D341Med (cell line): ENCODE measurements at regions not wholly inside any gene's neighbourhood (a gene's known extent, or its start where the extent isn't known, plus 50 kb on each side); places are given as distances from the start of the nearest gene placed in this dataset.
"Not testable (repeated sequence)": the region's sequence is repeated elsewhere in the genome, so short reads cannot be mapped to it uniquely, and the experiment has no call there.

Experiments used
- DNase-seq: peaks from one replicate; pipeline ENCODE4 v3.0.0; 2012; ENCODE audit warnings: low spot score

DNA sequence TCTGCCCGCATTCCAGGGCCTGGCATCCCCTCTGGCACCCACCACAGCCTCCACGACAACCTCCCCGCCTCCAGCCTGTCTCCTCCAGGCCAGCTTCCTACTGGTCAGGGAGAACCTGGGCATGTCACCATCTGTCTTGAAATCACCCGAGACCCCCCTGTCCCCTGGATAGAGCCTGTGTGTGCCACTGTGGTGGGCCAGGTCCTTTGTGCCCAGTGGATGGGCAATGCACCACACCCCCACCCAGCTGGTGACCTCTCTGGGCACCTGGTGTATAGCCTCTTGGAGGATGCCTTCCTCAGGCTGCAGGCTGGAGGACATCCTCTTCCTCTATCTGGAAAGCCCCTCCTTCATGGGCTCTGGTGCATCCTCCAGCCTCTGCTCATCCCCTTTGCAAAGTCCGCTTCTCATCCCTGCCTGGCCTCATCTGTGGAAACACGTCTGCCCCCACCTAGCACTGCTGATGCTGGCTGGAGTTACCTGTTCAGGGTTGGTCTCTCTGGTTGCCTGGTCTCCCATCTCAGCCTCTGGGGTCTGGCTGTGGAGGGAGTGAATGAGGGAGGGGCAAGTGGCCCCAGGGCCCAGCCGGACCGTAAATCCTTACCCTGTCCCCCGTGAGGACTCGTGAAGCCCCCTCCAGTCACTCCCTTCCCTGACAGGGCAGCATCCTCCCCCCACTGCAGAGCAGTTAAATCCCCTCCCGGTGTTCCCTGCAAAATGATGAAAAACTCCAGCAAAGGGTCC, 589.6 kb downstream of the TBC1D22A start:
- peak; percentile 15 for DNase-seq

DNA sequence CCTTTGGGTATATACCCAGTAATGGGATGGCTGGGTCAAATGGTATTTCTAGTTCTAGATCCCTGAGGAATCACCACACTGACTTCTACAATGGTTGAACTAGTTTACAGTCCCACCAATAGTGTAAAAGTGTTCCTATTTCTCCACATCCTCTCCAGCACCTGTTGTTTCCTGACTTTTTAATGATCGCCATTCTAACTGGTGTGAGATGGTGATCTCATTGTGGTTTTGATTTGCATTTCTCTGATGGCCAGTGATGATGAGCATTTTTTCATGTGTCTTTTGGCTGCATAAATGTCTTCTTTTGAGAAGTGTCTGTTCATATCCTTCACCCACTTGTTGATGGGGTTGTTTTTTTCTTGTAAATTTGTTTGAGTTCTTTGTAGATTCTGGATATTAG, 583.8 kb downstream of the TBC1D22A start:
- not testable (repeated sequence) for DNase-seq

DNA sequence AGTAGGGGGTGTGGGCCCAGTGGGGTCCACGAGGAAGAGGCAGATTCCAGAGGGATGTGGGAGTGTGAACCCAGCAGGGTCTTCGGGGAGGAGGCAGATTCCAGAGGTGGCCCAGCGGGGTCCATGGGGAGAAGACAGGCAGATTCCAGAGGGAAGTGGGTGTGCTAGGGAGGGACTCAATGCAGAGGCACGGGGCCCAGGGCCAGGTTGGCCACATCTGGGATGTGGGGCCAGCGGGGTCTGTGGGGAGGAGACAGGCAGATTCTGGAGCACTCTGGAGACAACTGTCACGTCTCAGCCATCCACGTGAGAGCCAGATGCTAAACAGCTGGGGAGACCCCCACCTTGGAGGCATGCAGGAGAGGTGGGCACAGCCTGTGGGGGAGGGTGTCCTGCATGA, 582.6 kb downstream of the TBC1D22A start:
- no peak for DNase-seq

DNA sequence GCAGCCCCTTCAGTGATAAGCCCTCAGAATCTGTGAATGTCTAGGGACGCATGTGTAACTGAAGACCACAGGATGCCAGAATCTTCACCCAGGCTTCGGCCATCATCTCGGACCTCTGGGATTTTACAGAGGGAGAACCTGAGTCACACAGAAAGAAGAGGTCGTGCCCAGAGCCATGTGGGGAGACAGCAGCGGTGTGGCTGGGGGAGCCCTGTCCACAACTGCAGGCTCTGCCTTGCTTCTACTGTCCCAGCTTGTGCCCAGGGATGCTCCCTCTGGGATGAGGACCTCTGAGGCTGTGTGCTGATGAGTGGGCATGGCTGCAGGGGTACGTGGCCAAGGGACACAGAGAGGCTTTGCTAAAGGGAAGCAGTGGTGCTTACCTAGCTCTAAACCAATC, 582.0 kb downstream of the TBC1D22A start:
- DNase-seq: no peak

DNA sequence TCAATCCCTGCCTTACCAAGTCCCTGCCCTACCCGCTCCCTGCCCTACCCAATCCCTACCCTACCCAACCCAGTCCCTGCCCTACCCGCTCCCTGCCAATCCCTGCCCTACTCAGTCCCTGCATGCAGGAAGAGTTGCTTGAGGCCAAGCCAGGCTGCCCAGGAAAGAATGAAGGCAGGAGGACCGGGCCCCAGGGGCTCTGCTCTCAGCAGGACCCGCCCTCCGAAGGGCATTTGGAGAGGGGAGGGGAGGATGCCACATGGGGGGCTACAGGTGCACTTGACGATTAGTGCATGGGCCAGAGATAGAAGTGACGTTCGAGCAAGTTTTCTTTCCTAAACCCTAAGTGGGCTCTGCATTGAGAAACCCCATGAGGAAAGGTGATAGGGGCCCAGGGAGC, 581.2 kb downstream of the TBC1D22A start:
- no peak for DNase-seq

DNA sequence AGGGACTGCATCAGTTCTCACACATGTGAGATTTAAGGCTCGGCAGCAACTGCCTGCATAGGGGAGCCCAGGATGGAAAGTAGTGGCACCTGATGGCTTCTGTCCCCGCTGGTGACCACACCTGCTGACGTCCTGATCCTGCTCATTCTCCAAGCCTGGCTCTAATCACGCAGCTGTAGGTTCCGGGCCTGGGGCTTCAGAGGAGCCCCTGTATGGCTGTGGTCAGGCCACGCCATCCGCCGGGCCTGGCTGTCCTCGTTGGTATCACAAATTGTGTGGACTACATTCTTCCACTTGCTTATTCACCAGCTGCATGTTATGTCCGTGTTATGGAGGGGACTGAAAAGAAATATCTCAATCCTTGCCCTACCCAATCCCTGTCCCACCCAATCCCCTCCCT, 580.0 kb downstream of the TBC1D22A start:
- DNase-seq: no peak

DNA sequence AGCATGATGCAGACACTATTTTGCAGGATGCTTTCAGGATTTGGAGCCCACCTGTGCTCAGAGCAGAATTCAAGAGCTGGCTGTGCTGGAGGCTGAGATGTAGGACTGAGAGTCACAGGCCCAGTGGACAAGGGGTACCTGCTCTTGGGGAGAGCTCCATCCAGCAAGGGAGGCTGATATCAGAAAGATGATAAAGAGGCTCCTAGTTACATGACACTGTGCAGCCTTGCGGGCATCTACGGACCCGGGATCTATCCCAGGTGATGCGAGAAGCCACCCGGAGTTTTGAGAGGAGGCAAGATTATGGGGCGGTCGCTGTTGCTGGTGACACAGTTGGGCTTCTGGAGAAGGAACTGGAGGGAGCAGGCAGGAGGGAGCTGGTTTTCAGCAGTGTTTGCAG, 579.0 kb downstream of the TBC1D22A start:
- DNase-seq: no peak

DNA sequence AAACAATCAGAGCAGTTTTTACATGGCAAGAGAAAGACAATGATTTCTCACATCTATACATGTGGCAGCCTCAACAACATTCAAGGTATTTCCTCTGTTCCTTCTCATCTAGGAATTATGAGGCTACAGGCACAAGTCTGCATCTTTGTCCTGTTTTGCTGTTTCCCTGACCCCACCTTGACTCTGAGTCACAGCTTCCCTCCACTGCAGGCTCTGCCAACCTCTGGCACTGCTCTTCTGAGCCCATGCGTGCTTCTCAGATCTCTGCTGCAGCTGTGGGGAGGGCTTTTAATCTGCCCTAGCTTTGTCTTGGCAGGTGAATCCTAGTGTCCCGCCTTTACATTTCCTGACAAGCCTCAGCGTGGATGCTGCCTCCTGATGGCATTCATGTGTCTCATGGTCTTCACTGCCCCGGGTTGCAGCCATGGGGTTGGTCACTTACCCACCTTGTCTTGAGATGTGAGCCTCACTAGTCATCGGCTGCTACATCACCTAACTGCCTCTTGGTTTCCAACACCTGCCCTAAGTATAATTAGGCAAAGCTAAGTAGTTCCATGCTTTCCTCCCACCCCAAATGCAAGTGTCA, 578.5 kb downstream of the TBC1D22A start:
- DNase-seq: no peak

DNA sequence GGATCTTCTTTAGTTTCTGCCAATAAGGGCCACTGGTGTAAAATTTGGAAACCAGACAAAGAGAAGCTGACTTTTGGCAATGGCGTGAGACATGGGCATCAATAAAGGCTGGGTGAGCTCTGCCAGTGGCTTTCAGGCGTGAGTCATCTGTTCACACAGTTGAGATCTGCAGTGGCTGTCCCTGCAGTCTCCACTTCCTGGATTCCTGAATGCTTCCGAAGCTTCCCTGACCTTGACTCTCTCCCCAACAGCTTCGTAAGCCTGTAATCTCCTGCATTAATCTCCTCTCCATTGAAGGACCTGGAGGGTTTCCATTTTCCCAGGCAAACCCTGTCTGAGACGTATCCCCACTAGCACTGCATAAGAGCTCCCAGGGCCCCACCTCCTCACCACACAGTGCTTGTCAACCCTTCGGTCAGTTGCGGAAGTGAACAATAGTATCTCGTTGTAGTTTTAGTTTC, 574.7 kb downstream of the TBC1D22A start:
- DNase-seq: peak; percentile 50

DNA sequence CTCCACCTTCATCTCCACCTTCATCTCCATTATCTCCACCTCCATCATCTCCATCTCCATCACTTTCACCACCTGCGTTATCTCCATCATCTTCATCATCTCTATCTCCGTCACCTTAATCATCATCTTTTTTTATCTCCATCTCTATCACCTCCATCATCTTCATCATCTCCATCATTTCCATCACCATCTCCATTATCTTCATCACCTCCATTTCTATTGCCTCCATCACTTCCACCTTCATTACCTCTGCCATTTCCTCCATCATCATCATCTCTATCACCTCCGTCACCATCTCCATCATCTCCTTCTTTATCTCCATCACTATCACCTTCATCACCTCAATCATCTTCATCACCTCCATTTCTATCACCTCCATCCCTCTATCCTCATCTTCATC, 573.5 kb downstream of the TBC1D22A start:
- DNase-seq: no peak

DNA sequence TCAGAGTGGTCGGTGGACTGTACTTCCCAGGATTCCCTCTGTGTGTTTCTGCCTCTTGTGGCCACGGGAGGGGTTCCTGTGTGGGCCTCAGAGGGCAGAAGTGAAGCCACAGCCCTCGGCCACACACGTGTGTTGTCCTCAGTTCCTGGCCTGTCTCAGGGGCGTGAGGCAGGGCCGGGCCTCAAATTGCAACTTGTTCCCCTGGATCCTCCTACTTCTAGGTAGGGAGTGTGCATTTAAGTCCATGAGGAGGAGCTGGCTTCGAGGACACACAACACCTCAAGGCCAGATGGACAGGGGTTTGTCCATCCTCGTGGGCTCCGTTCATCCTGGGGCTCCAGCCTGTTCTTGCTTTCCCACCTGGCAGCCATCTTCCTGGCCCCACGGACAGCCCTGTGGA, 573.0 kb downstream of the TBC1D22A start:
- no peak for DNase-seq

DNA sequence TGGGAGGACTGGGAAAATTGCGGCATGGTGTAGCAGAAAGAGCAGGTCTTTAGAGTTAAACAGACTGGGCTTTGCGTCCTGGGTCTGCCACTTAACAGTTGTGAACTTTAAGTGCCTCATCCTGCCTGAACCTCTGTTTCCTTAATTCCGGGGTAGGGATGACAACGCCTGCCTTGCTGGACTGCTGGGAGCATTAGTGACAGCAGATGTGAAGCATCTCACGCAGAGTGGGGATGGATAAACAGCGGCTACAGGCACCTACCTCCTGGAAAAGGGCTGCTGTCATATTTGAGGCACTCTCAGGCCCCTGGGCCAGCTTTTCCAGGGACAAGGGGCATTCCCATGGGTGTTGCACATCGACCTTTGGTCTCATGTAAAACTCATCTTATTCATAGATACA, 572.2 kb downstream of the TBC1D22A start:
- DNase-seq: no peak

DNA sequence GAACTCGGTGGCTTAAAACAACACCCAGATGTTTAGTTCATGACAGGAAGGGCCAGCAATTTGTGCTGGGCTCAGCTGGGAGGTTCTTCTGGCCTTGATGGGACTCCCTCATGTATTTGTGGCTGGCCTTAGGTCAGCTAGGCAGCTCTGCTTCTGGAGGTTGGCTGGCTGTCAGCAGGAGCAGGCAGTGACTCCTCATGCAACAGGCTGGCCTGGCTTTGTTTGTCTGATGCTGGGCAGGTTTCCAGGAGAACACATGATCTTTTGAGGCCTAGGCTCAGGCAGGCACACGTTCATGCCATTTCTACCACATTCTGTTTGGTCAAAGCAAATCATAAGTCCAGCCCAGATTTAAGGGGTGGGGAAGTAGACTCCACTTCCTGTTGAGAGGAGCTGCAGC, 571.2 kb downstream of the TBC1D22A start:
- DNase-seq: no peak

DNA sequence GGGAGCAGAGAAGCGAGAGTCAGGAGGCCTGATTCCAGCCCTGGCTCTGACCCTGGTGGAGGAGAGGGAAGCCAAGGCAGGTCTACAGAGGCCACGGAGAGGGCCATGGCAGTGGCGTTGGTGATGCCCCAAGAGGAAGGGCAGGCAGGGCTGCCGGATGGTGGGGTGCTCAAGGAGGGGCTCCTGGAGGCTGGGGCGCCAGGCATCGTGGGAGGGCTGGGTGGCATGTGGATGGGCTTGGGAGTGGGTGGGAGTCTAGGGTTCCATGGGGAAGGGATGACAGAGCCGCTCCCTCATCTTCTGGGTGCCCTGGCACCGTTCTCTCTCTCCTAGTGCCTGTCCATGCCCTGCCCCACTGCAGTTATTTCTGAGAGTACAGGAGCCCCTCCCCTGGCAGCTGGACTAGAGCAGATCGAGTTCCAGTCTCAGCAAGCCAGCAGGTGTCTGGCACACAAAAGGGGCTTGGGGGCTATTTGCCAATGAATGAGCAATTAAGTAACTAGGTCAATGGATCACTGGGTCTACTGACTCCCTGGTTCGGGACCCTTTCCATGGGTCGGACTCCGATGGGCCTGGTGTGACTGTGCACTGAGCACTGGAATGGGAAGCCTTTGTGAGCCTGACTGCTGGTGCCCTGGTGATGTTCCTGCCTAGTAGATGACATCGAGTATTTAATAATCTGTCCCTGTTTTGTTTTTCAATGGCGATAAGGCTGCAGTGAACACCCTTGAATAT, 570.0 kb downstream of the TBC1D22A start:
- DNase-seq: no peak

DNA sequence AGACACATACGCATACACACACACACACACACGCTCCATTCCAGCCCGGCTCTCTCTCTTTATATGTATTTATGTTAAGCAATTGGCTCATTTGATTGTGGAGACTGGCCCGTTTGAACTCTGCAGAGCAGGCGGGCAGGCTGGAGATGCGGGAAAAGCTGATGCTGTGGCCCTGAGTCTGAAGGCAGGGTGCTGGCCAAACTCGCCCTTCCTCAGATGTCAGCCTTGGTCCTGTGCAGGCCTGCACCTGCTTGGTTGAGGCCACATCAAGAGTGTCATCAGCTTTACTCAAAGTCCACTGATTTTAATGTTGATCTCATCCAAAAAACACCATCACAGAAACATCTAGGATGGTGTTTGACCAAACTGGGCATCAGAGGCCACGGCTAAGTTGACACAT, 569.3 kb downstream of the TBC1D22A start:
- DNase-seq: no peak

DNA sequence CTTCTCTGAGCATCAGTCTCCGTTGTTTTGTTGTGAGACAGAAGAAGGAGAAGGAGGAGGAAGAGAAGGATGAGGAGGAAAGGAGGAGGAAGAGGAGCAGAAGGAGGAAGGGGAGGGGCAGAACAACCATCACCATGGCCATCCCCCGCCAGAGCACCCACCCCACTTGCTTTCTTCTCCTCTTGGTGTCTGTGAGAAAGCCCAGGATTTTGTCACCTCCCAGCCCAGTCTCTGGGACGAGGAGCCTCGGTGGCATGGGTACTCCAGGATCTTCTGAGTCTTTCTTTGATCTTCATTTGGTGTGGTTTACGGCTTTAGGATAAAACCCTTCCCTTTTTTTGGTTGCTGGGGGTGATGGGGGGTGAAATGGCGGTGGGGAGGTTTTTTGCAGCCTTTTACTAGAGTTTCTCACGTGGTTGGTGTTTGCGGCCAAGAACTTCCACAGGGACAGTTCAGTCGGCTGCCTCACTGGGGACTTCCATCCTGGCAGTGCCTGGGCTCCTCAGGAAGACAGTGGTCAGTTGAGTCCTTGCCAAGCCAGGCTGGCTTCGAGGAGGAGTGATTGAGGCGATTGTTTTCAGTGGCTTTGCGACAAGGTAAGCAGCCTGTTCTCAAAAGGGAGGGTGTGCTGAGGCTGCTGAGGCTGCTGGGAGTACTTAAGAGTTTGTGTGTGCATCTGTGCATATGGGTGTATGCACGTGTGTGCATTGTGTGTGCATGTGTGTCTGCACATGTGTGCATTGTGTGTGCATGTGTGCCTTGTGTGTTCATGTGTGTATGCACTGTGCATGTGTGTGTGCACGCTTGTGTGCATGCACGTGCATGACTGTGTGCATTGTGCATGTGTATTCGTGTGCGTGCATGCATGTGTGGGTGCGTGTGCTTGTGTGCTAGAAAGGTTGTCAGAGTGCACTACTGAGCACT, 567.5 kb downstream of the TBC1D22A start:
- DNase-seq: no peak

DNA sequence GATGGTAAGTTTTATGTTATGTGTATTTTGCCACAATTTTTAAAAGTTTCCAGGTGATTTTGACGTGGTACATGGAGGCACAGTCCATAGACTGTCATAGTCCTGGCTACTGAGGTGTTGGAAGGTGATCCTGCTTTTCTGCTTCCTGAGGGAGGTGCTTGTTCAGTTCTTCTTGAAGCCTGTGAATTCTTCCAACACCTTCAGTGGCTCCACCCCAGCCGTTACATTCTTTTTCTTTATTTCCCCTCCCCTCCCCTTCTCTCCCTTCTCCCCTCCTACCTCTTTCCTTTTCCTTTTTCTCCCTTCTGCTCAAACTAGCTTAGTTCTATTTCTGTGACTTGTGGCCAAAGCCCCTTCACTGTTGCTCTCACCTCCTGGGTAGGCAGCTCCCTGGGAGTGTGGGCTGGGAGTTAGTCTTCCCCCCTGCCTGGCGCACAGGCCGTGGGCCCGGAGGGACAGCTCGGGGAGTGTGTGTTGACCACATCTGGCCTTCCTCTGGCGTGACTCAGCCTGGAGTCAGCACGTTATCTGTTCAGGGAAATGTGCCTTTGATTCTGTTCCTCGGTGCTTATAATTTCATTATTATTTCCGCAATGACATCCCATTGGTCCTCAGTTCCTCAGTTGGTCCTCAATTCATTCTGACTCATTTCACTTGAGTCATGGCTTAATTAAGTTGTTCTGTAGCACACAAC, 566.2 kb downstream of the TBC1D22A start:
- no peak for DNase-seq

DNA sequence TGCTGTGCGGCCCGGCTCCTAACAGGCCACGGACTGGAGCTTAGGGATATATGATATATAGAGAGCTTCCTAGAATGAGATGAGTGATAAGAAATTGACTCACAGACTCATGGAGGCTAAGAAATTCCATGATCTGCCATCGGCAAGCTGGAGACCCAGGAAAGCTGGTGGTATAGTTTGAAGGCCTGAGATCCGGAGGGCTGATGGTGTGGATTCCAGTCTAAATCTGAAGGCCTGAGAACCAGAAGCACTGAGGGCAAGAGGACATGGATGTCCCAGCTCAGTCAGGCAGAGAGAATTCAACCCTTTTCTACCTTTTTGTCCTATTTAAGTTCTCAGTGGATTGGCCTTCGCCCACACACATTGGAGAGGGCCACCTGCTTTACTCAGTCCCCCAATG, 564.8 kb downstream of the TBC1D22A start:
- DNase-seq: no peak

DNA sequence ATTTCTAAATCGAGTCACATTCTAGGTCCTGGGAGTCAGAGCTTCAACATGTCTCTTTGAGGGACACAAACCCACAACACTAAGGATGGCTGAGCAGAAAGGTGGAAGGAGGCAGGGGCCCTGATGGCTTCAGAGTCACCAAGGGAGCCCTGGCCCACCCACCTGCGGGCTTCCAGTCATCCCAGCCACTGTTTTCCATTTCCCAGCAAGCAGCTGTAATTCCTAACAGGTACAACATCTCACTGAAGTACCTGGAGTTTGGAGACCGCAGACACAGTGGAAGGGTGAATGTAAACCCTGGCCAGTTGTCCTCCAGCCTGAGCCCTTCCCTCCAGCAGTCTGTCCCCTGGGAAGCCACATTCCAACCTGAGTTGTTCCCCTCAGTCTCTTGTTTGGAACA, 562.8 kb downstream of the TBC1D22A start:
- no peak for DNase-seq

DNA sequence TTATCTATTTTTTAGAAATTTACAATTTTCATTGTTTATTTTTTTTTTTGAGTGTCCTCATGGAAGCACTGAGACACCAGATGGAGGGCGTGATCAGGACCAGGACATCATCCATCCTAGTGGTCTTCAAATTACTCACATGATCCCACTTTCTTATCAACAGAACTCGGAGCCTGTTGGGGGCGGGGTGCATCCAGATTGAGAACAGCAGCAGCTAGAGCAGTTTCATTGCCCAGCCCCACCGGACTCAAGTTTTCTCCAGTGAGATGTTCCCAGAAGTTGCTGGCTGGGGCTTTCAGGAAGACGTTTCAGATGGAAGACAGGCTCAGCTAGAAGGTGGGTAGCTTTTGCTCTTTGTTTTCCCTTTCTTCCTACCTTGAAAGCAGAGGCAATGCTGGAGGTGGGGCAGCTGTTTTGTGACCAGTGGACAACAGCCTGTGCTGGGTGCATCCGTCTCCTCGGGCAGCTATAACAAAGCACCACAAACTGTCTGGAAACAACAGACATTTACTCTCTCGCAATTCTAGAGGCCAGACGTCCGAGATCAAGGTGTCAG, 562.1 kb downstream of the TBC1D22A start:
- no peak for DNase-seq

DNA sequence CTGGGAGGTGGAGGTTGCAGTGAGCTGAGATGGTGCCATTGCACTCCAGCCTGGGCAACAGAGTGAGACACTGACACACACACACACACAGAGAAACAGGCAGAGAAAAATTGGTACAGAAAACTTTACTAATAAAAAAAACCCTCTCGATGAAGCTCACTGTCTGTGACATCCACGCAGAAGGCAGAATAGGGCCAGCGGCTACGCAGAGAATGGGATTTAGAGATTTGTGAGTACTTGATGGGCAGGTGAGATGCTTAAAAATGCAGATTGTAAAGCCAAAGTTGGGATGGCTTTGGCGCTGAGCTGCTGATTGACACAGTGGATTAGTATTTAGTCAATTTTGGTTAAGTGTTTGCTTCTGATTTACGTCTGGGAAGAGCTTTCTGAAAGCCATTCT, 561.1 kb downstream of the TBC1D22A start:
- DNase-seq: no peak
